ENCODE measurements at regions not wholly inside any gene's neighbourhood (a gene's known extent, or its start where the extent isn't known, plus 50 kb on each side); places are given as distances from the start of the nearest gene placed in this dataset.

- DNase-seq (no peak), ATAC-seq (ENCODE audit: insufficient read depth, low FRiP score) (no peak)
- Histone ChIP-seq H3K36me3 (ENCODE audit: control insufficient read depth in 4 of 4, insufficient read depth in 4 of 4, low read length in 4 of 4) (no peaks in the 10 kb centered on the region), H3K9ac (ENCODE audit: insufficient read depth in 1 of 2, low read length in 2 of 2) (no peak overlapping the region), H3K4me1 (ENCODE audit: control insufficient read depth in 5 of 5, insufficient read depth in 5 of 5, low read length in 5 of 5) (peaks cover 0 to 3% (median 0%) of the 10 kb centered on the region in 5 donors), H3K27me3 (ENCODE audit: control insufficient read depth in 3 of 3, insufficient read depth in 3 of 3, low read length in 2 of 3) (no peaks in the 10 kb centered on the region), H3K27ac (ENCODE audit: low read depth in 1 of 2, low read length in 1 of 2) (no peak overlapping the region), H3K9me3 (ENCODE audit: control insufficient read depth in 4 of 4, insufficient read depth in 3 of 4, low read length in 3 of 4) (no peaks in the 10 kb centered on the region), H3K4me3 (no peak overlapping the region)
- WGBS, 2 donors = 53 to 56% methylated on average over 2 of the region's 2 CpGs
- TF ChIP-seq CTCF (IDR thresholded peaks at IDR 0.05; ENCODE audit: control extremely low read depth, extremely low read depth) = no peak
These were observed 219.1 kb upstream of the FMN2 start for GRCh38 chr1:239872626-239873025.

- no peaks in the 10 kb centered on the region for H3K27me3 ChIP-seq (ENCODE audit: control insufficient read depth in 3 of 3, insufficient read depth in 3 of 3, low read length in 2 of 3)
- H3K9me3 ChIP-seq (ENCODE audit: control insufficient read depth in 4 of 4, insufficient read depth in 3 of 4, low read length in 3 of 4) = no peaks in the 10 kb centered on the region
- DNase-seq = no peak
- ATAC-seq (ENCODE audit: insufficient read depth, low FRiP score) = no peak
- H3K4me1 ChIP-seq (ENCODE audit: control insufficient read depth in 5 of 5, insufficient read depth in 5 of 5, low read length in 5 of 5) = no peaks in the 10 kb centered on the region
- no peak overlapping the region for H3K27ac ChIP-seq (ENCODE audit: low read depth in 1 of 2, low read length in 1 of 2)
- TF ChIP-seq CTCF (IDR thresholded peaks at IDR 0.05; ENCODE audit: control extremely low read depth, extremely low read depth) = no peak
- H3K4me3 ChIP-seq = no peak overlapping the region
- no peaks in the 10 kb centered on the region for H3K36me3 ChIP-seq (ENCODE audit: control insufficient read depth in 4 of 4, insufficient read depth in 4 of 4, low read length in 4 of 4)
- WGBS, 2 donors = 96 to 98% methylated on average over 10 of the region's 10 CpGs
- no peak overlapping the region for H3K9ac ChIP-seq (ENCODE audit: insufficient read depth in 1 of 2, low read length in 2 of 2)
These were observed 216.9 kb upstream of the FMN2 start for GRCh38 chr1:239874831-239875230.

GRCh38 chr1:239879321-239880170 lies 212.1 kb upstream of the FMN2 start:
- ATAC-seq (ENCODE audit: insufficient read depth, low FRiP score) (no peak), DNase-seq (no peak)
- H3K27ac ChIP-seq (ENCODE audit: low read depth in 1 of 2, low read length in 1 of 2) = no peak overlapping the region
- no peak overlapping the region for H3K9ac ChIP-seq (ENCODE audit: insufficient read depth in 1 of 2, low read length in 2 of 2)
- 73 to 75% methylated on average over 10 of the region's 10 CpGs for WGBS, 2 donors
- no peaks in the 10 kb centered on the region for H3K4me1 ChIP-seq (ENCODE audit: control insufficient read depth in 5 of 5, insufficient read depth in 5 of 5, low read length in 5 of 5)
- TF ChIP-seq CTCF (IDR thresholded peaks at IDR 0.05; ENCODE audit: control extremely low read depth, extremely low read depth) = no peak
- no peaks in the 10 kb centered on the region for H3K27me3 ChIP-seq (ENCODE audit: control insufficient read depth in 3 of 3, insufficient read depth in 3 of 3, low read length in 2 of 3)
- H3K9me3 ChIP-seq (ENCODE audit: control insufficient read depth in 4 of 4, insufficient read depth in 3 of 4, low read length in 3 of 4) = no peaks in the 10 kb centered on the region
- no peak overlapping the region for H3K4me3 ChIP-seq
- no peaks in the 10 kb centered on the region for H3K36me3 ChIP-seq (ENCODE audit: control insufficient read depth in 4 of 4, insufficient read depth in 4 of 4, low read length in 4 of 4)

Measured in lung (tissue), 11 donors.